Hypothalamus (tissue), 51 donors: ENCODE measurements at regions not wholly inside any gene's neighbourhood (a gene's known extent, or its start where the extent isn't known, plus 50 kb on each side); places are given as distances from the start of the nearest gene placed in this dataset.

Experiments
- DNase-seq, 51 donors: peaks; one replicate each; lab custom pipeline; 2025; lab: John Stamatoyannopoulos, UW

DNA sequence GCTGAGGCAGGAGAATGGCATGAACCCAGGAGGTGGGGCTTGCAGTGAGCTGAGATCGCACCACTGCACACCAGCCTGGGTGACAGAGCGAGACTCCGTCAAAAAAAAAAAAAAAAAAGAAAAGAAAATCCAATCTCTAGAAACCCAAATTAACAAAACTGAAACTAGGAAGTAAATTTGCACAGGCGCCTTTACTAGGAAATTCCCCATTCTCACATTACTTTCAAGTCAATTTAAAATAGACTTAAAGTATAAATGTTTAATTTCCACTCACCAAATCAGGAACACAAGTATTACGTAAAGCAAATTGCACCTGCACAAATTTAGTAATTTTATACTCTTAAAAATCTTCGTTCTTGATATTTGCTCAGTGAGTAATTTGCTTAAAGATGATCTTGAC, 67.8 kb upstream of the BCAR3 start:
- DNase-seq, result no peak

DNA sequence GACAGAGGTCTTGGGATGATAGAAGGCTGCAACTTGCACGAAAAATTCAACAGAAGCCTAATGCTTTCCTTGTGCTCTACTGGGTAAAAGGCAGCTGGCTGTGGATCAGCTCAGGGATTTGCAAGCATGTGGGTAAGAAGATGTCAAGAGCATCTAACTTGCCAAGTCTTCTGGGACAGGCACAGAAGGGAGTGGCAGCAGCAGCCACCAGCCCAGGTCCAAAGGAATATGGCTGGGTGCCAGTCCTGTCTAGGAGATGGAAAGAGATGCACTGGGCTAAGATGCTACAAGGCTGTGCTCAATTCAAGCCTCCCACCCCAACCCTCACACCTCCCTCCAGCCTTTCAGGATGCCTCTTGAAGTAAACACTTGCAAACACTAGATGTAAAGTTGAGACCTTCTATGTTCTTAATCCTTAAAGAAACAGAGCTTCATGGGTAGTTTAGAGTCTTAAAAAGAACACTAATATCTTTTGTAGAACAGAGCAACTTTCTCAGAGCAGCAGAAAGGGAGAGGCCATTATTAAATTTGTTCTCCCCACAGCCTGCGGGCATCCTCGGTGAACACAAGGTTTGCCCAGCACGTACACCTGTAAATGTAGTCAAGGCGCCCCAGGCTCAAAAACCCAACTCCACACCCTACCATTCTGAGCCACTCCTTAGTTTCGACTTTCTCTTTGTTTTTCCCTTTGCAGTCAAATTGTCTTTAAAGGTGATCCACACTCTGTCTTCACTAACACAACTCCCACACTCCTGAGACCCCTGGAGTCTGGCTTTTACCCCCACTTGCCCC, 64.6 kb upstream of the BCAR3 start:
- no peak for DNase-seq

DNA sequence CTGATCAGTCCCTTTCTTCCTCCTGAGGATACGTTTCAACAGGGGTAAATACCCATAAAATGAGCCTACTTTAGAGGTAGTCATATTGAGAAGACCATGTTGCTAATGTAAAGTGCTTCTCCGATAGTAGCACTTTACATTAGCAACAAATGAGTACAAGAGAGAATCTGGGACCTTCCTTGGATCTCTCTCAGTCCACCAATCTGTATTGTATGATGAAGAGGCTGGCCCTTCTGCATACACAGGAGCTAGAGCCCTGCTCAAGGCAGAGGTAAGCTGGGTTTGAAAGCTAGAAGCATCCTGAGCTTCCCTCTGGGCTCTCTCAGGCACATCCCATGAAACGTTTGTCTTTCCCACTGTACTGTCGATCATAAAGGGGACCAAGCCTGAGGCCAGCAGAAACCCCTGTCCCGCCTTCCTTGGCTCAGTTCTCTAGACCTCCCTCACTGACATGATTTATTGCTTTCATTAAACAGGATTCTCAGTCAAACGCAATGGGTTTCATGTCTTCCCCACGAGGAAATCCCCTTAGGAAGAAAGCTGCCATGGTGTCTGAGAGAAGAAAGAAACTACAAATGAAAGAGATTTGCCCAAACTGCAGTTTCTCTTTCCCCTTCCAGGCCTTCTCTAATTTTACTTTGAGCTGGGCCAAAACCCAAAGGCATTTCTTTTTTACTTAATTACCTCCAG, 62.8 kb upstream of the BCAR3 start:
- DNase-seq, result no peak

DNA sequence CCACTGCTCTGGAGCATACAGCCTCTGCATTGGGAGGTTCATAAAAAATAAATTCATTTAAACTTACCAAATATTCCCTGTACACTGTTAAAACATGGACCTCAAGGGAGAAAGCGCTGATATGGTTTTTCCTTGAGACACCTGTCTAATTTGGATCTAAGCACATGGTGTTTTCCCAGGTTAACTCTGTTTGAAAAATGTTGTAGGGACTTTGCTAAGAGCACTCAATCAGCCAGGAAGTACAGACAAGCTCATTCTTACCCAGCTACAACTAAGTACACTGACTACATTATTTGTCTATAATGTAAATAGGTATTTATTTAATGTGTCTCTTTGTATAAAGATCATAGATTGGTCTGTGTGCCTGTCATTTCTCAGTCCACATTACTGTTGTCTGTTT, 61.8 kb upstream of the BCAR3 start:
- DNase-seq, result no peak

DNA sequence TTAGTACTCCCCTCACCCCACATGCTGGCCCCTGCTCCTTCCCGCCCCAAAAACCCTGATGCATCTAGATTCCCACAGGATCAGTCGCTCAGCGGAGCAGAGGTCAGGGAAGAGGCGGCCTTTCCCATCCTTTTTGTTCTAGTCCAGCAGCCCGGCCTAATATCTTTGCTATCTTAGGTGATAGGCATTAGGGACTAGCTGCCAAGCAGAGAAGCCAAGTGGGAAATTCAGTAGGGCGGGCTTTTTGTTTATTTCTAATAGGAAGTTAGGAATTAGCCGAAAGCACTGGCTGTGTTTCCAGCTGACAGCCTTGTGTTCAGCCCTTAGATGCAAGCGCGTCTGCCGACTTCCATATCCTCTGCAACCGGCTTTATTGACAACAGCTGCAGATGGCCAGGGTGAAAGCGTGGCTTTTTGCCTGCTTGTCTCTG, 59.0 kb upstream of the BCAR3 start:
- no peak for DNase-seq

DNA sequence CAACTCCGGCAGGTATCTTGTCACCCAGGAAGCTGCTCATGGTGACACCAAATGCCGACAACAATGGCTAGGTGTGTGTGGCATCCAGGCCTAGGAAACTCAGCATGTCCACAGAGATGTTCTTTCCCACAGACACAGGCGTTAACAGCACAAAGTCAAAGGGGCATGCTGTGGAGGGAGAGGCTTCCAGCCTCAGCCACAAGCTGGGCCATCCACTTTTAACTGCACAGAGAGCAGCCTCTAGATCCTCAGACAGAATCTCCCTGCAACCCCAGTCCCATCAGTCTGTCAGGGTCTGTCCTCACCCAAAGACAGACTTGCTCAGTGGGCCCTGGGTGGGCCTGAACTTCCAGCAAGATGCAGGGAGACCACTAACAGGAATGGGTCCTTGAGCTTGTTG, 58.5 kb upstream of the BCAR3 start:
- DNase-seq, result no peak

DNA sequence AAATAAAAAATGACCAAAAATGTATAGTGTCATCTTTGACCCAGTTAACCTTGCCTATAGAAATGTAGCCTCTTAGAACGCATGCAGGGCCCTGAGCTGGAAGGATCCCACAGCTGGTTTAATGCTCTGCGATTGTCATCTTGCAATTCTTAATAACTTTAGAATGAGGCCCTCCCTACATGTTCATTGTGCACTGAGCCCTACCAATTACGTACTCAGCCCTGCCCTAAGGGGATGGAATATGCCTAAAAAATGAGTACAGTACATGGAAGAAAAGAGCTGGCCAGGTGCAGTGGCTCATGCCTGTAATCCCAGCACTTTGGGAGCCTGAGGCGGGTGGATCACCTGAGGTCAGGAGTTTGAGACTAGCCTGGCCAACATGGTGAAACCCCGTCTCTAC, 57.8 kb upstream of the BCAR3 start:
- DNase-seq, result no peak

DNA sequence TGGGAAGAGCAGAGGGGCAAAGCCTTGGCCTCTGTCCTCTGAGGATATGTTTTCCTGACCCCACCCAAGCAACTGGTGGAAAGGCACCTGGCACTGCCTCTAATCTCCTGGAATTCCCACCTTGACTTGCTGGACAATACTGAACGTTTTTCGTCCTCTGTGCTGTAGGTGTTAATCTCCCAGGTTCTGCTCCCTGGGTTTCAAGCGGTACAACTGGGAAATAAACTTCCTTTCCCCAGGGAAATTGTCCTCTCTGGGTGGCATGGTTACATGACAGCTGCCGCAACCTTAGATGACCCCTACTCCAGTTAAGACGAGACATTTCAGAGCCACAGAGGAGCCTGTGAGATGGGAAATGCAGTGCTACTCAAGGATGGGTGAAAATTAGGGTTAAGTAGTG, 57.3 kb upstream of the BCAR3 start:
- DNase-seq, result no peak

DNA sequence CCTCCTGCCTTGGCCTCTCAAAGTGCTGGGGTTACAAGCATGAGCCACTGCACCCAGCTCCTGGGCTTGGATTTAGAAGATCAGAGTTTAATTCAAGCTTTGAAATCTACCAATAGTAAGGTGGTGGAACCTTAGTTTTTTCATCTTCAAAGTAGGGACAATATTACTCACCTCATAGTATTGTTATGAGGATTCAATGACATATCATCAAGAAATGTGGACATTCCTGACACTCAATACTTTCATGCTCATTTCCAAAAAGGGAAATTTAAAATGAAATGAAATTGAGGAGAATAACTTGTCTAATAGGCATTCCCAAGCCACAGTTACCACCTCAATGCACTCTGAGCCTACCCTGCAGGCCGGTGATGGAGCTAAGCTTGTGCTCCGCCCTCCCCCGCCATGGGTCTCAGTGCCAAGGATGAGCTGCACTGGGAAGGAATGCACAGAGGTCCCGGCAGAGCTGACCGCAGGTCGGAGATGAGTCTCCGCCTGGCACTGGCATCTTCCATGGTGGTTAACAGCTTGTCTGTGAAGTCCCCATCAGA, 56.5 kb upstream of the BCAR3 start:
- DNase-seq, result no peak

DNA sequence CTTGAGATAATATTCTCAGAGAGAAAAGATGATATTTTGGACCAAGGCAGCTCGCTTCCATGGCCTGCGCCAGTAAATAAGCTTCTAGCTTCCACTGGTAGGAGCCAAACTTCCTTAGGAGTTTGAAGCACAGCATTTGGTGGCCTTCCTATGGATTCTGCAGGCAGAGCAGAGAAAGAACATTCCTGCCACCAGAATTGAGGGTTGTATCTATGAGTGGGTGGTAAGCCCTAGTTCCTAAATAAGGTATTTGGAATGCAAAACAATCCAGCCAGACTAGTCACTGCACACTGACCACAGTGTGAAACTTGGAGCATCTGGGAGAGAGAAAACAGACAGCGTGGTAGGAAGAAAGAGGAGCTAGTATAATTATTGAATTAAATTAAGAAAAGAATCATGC, 54.1 kb upstream of the BCAR3 start:
- no peak for DNase-seq

DNA sequence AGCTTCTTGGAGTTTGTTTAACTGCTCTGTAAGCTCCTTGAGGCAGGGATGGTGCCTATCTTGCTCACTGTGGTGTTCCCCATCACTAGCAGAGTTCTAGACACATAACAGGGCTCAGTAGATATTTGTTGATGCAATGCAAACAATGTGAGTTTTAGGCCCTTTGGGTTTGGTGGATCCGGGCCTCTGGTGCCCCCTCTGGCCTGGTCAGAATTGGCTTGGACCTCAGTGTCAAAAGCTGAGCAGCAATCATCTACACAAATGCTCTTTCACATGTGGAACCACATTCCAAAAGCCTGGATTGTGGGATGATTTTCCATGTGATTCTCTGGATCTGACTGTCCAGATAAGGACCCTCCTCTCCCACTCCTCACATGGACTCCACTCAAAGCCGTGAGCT, 53.4 kb upstream of the BCAR3 start:
- no peak for DNase-seq

DNA sequence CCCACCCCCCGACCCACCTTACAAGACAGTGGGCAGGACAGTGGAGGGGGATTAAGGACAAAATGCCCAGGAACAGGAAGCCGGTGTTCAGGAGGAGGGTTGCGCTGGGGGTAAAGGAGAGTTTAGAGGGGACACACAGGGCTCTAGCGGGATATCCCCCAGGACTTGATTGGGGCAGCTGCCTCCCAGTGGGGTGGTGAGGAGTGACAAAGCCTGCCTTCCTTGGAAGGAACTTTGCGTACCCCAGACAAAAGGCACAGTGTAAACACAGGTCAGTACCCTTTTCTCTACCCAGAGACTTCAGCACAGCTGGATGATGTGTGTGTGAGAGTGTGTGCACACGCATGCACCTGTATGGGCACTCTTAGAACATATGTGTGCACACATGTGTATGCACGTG, 51.7 kb upstream of the BCAR3 start:
- DNase-seq, result no peak

DNA sequence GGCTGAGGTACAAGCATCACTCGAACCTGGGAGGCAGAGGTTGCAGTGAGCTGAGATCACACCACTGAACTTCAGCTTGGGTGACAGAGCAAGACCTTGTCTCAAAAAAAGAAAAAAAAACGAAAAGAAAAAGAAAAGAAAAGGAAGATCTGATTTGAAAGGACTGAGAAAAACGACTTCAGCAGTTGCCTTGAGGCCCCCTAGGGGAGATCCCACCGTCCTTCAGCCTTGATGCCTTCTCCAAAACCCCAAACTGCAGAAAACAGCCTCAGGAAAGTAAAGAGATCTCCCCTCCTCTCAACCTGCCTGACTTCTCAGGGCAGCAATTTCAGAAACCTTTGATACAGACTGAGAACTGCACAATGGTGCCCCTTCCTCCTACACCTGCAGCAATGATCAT, 50.9 kb upstream of the BCAR3 start:
- DNase-seq, result no peak
